ENCODE measurements at regions not wholly inside any gene's neighbourhood (a gene's known extent, or its start where the extent isn't known, plus 50 kb on each side); places are given as distances from the start of the nearest gene placed in this dataset.

DNA sequence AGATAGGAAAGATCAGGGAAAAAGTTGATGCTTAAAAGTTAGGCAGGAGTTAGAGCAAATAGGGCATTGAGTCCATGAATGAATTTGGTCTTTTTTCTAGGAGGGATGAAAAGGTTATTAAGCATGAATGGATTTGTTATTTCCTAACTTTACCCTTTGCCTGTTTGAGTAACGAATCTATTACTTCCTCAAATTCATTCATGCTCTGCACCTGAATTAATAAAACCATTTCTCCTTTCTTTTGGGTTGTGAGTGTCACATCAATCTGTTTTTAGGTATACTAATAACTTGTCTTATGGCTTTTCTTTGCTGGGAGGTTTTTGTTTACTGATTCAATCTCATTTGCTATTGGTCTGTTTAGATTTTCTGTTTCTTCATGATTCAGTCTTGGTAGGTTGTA, 1217.7 kb upstream of the CELF2 start:
- TF ChIP-seq, protein P1, sequence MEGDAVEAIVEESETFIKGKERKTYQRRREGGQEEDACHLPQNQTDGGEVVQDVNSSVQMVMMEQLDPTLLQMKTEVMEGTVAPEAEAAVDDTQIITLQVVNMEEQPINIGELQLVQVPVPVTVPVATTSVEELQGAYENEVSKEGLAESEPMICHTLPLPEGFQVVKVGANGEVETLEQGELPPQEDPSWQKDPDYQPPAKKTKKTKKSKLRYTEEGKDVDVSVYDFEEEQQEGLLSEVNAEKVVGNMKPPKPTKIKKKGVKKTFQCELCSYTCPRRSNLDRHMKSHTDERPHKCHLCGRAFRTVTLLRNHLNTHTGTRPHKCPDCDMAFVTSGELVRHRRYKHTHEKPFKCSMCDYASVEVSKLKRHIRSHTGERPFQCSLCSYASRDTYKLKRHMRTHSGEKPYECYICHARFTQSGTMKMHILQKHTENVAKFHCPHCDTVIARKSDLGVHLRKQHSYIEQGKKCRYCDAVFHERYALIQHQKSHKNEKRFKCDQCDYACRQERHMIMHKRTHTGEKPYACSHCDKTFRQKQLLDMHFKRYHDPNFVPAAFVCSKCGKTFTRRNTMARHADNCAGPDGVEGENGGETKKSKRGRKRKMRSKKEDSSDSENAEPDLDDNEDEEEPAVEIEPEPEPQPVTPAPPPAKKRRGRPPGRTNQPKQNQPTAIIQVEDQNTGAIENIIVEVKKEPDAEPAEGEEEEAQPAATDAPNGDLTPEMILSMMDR (IDR thresholded peaks at IDR 0.05) = no peak
- no peak for TF ChIP-seq POLR2A (IDR thresholded peaks at IDR 0.05)
